Common myeloid progenitor, CD34-positive (primary cell): ENCODE measurements at regions not wholly inside any gene's neighbourhood (a gene's known extent, or its start where the extent isn't known, plus 50 kb on each side); places are given as distances from the start of the nearest gene placed in this dataset.

Source experiments
- CTCF ChIA-PET: fragments of 350-600 bp; sonication (Branson Sonifier 250); formaldehyde crosslinking; loops from one replicate; lab custom pipeline; 2021; ENCODE audit warnings: antibody characterized with exemption; lab: Charles Lee
- POLR2A ChIA-PET: fragments of 350-600 bp; sonication (Branson Sonifier 250); formaldehyde crosslinking; loops from one replicate; lab custom pipeline; 2021; ENCODE audit warnings: antibody characterized with exemption; lab: Charles Lee
- DNase-seq, 3 donors: peaks; one replicate each; pipeline versions ENCODE4 v3.0.0 to v3.0.0-alpha.2; 2013
- H3K27ac ChIP-seq, 2 experiments: 1 replicate in 1 of 2; 2 replicates in 1 of 2; pipeline ENCODE4 v1.7.0; 2013; ENCODE audit warnings: inconsistent platforms in 2 of 2, low read length in 2 of 2, mild to moderate bottlenecking in 2 of 2, low read depth in 1 of 2, moderate library complexity in 1 of 2; ENCODE audit not compliant: severe bottlenecking in 2 of 2, insufficient read depth in 1 of 2, poor library complexity in 1 of 2
- H3K27me3 ChIP-seq, 5 experiments: replicated peaks in 2 of 5; 1 replicate in 3 of 5; 2 replicates in 2 of 5; pipeline versions ENCODE4 v1.6.1 to v1.7.0; 2013; ENCODE audit warnings: low read length in 4 of 5, mild to moderate bottlenecking in 2 of 5, moderate library complexity in 2 of 5, inconsistent platforms in 1 of 5; ENCODE audit not compliant: insufficient read depth in 5 of 5, control insufficient read depth in 4 of 5
- H3K36me3 ChIP-seq, 4 experiments: 1 replicate in 2 of 4; 2 replicates in 2 of 4; pipeline versions ENCODE4 v1.6.1 to v1.7.0; 2013; ENCODE audit warnings: low read length in 3 of 4, control low read depth in 1 of 4, mild to moderate bottlenecking in 1 of 4; ENCODE audit not compliant: control insufficient read depth in 4 of 4, insufficient read depth in 4 of 4
- H3K4me1 ChIP-seq, 4 experiments: 1 replicate in 3 of 4; 2 replicates in 1 of 4; pipeline versions ENCODE4 v1.6.1 to v1.7.1; 2013; ENCODE audit warnings: low read length in 3 of 4, mild to moderate bottlenecking in 3 of 4, control low read depth in 1 of 4, inconsistent platforms in 1 of 4, moderate library complexity in 1 of 4; ENCODE audit not compliant: control insufficient read depth in 4 of 4, insufficient read depth in 4 of 4; ENCODE audit errors: control extremely low read depth in 1 of 4
- H3K4me3 ChIP-seq, 7 experiments: 1 replicate in 4 of 7; 2 replicates in 3 of 7; pipeline versions ENCODE4 v1.5.1 to v1.7.0; 2013; ENCODE audit warnings: mild to moderate bottlenecking in 7 of 7, low read length in 6 of 7, moderate library complexity in 6 of 7, inconsistent platforms in 2 of 7, low read depth in 2 of 7, control low read depth in 1 of 7; ENCODE audit not compliant: insufficient read depth in 4 of 7, control insufficient read depth in 1 of 7; ENCODE audit errors: extremely low read depth in 1 of 7
- H3K9me3 ChIP-seq, 5 experiments: 1 replicate in 4 of 5; 2 replicates in 1 of 5; pipeline versions ENCODE4 v1.6.1 to v1.7.1; 2013; ENCODE audit warnings: low read length in 4 of 5, mild to moderate bottlenecking in 2 of 5, inconsistent platforms in 1 of 5, low read depth in 1 of 5, moderate library complexity in 1 of 5; ENCODE audit not compliant: control insufficient read depth in 4 of 5, insufficient read depth in 2 of 5; ENCODE audit errors: control extremely low read depth in 1 of 5
- WGBS: methylation state at CpG from one replicate; pipeline ENCODE4 v1.1.5; 2013; ENCODE audit not compliant: insufficient coverage; 5-methylcytosine and 5-hydroxymethylcytosine counted together

DNA sequence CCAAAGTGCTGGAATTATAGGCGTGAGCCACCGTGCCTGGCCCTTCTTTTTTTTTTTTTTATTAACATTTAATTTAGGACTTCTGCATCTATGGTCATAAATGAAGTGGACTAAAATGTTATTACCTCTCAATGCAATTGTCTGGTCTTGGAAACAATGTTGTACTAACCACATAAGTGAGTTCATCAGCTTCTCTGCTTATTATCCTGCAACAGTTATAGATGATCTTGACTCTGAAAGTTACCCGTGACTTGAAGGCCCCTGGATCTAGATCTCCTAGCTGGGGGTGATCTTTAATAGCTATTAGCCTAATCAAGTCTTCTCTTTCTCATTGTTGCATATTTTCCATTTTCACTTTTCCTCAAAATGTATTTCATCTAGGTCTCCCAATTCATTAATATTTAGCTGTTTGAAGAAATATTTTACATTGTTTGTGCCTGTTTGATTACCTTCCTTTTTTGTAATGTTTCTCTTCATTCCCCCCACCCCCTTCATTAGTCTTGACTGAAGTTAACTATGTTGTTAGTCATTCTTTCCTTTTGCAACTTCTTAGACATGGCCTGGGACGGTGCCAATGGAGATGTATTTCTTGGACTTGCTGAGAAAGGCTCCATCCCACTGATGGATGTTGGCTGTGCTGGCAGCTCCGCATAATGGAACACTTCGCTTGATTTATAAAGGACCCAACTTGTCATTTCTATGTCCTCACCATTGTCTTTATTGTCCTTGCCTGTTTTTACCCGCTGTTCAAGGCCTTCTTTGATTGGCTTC, 141.6 kb upstream of the RIOK3 start:
- peaks cover 0 to 4% (median 0%) of the 10 kb centered on the region in 5 experiments for H3K9me3 ChIP-seq
- CTCF ChIA-PET = interaction anchor here (1.5 kb wide), 1 partner anchor 11 kb away, joined by 6 read pairs; no protein-coding TSS in a partner anchor
- H3K4me3 ChIP-seq = no peak overlapping the region
- peaks cover 0 to 3% (median 1%) of the 10 kb centered on the region in 4 experiments for H3K36me3 ChIP-seq
- no peaks in the 10 kb centered on the region for H3K27me3 ChIP-seq
- DNase-seq = no peak
- POLR2A ChIA-PET = no interaction called here
- peaks cover 0 to 28% (median 24%) of the 10 kb centered on the region in 4 experiments for H3K4me1 ChIP-seq
- no peak overlapping the region for H3K27ac ChIP-seq
- WGBS = 91% methylated on average over 5 of the region's 7 CpGs

- no peak for DNase-seq
- CTCF ChIA-PET = interaction anchor here (1.2 kb wide), 1 partner anchor 16 kb away, joined by 4 read pairs; no protein-coding TSS in a partner anchor
- POLR2A ChIA-PET = no interaction called here
- no peak overlapping the region for H3K4me3 ChIP-seq
- H3K36me3 ChIP-seq = peaks cover 0 to 3% (median 1%) of the 10 kb centered on the region in 4 experiments
- H3K4me1 ChIP-seq = peaks cover 0 to 10% (median 7%) of the 10 kb centered on the region in 4 experiments
- no peaks in the 10 kb centered on the region for H3K27me3 ChIP-seq
- no peak overlapping the region for H3K27ac ChIP-seq
- H3K9me3 ChIP-seq = peaks cover 0 to 4% (median 0%) of the 10 kb centered on the region in 5 experiments
- WGBS = 100% methylated on average over 1 of the region's 1 CpG
These were observed 139.7 kb upstream of the RIOK3 start for GRCh38 chr18:23313379-23313778.

DNA sequence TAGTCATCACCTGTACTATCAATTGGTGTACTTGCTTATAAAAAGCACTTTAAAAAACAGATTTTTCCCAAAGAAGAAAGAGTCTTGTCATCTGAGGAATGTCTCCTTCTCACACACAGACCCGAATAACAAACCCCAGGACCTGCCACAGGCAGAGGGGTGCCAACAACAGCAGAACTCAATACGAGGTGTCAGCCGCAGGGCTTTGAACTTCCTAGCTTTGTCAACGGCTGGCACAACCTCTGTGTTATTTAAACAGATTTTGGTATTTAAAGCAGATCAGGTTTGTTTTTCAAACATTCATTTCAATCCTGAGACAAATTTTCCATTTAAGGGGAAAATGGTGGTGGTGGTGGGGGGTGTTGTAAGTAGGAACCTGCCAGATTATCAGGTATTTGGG, 138.4 kb upstream of the RIOK3 start:
- WGBS = 100% methylated on average over 2 of the region's 4 CpGs
- Histone ChIP-seq H3K4me1 (peaks cover 0 to 8% (median 3%) of the 10 kb centered on the region in 4 experiments), H3K9me3 (peaks cover 0 to 4% (median 0%) of the 10 kb centered on the region in 5 experiments), H3K4me3 (no peak overlapping the region), H3K27ac (no peak overlapping the region), H3K27me3 (no peaks in the 10 kb centered on the region), H3K36me3 (peaks cover 0 to 3% (median under 1%) of the 10 kb centered on the region in 4 experiments)
- ChIA-PET POLR2A (no interaction called here), CTCF (no interaction called here)
- DNase-seq = no peak

DNA sequence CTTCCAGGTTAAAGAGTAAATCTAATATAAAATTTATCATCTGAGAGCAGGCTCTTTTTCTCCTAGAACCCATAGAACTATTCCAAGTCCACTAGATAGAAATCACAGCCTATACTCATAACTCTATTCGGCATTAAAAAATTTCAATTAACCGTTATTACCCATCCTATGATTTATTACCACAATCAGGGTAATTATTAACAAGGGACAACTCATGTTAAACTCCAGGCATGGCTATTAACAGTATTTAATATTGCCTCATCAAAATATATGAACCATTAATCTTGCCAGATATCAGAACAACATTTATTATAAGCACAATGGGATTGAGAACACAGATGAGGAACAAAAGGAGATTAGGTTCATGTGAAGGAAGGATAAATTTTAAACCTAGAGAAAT, 136.8 kb upstream of the RIOK3 start:
- Histone ChIP-seq H3K4me3 (no peak overlapping the region), H3K27ac (no peak overlapping the region), H3K27me3 (no peaks in the 10 kb centered on the region), H3K4me1 (peaks cover 0 to 12% (median 4%) of the 10 kb centered on the region in 4 experiments), H3K36me3 (peaks cover 0 to 3% (median 0%) of the 10 kb centered on the region in 4 experiments), H3K9me3 (peaks cover 0 to 4% (median 0%) of the 10 kb centered on the region in 5 experiments)
- 100% methylated on average over 2 of the region's 2 CpGs for WGBS
- ChIA-PET CTCF (no interaction called here), POLR2A (interaction anchor here (0.6 kb wide), 1 partner anchor 157 kb away, joined by 4 read pairs; no protein-coding TSS in a partner anchor)
- DNase-seq = no peak

DNA sequence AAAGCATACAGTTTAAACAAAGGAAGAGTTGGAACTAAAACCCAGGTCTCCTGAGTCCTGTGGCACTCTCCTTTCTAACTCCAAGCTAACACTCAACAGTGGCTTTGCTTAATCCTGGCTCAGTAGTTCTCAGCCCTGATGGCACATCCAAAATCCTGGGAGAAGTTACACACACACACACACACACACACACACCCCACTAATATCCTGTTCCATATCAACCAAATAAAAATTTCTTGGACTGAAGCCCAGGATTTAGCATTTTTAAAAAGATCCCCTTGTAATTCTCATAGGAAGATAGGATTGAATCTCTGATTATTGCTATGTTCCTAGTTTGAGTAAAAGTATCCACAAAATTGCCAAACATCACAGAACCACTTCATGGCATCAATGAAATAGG, 136.1 kb upstream of the RIOK3 start:
- DNase-seq = no peak
- H3K27ac ChIP-seq = no peak overlapping the region
- H3K4me3 ChIP-seq = no peak overlapping the region
- H3K36me3 ChIP-seq = peaks cover 0 to 3% (median 0%) of the 10 kb centered on the region in 4 experiments
- H3K27me3 ChIP-seq = no peaks in the 10 kb centered on the region
- peaks cover 0 to 12% (median 4%) of the 10 kb centered on the region in 4 experiments for H3K4me1 ChIP-seq
- POLR2A ChIA-PET = no interaction called here
- H3K9me3 ChIP-seq = peaks cover 0 to 4% (median 0%) of the 10 kb centered on the region in 5 experiments
- CTCF ChIA-PET = no interaction called here

GRCh38 chr18:23317975-23318675, 135.0 kb upstream of the RIOK3 start:
- 66% methylated on average over 3 of the region's 5 CpGs for WGBS
- H3K9me3 ChIP-seq = peaks cover 0 to 4% (median 0%) of the 10 kb centered on the region in 5 experiments
- H3K4me1 ChIP-seq = peaks cover 0 to 12% (median 4%) of the 10 kb centered on the region in 4 experiments
- no peaks in the 10 kb centered on the region for H3K27me3 ChIP-seq
- no peak overlapping the region for H3K4me3 ChIP-seq
- H3K27ac ChIP-seq = no peak overlapping the region
- CTCF ChIA-PET = interaction anchor here (0.7 to 0.9 kb wide), 2 partner anchors 38 to 252 kb away, joined by 3 read pairs; no protein-coding TSS in a partner anchor
- peaks cover 0 to 3% (median 0%) of the 10 kb centered on the region in 4 experiments for H3K36me3 ChIP-seq
- DNase-seq = peak in 1 of 3 donors; percentile 43
- POLR2A ChIA-PET = no interaction called here
